GM12864 (cell line): ENCODE measurements at regions not wholly inside any gene's neighbourhood (a gene's known extent, or its start where the extent isn't known, plus 50 kb on each side); places are given as distances from the start of the nearest gene placed in this dataset.
"Not testable (repeated sequence)": the region's sequence is repeated elsewhere in the genome, so short reads cannot be mapped to it uniquely, and the experiment has no call there.

ENCODE experiments used
- DNase-seq: peaks from one replicate; pipeline ENCODE4 v3.0.0-alpha.2; 2011; ENCODE audit warnings: low read depth
- H3K4me3 ChIP-seq: 2 replicates; pipeline ENCODE4 v1.5.1; 2011; ENCODE audit warnings: mild to moderate bottlenecking, low read depth, low read length, control low read depth
- CTCF ChIP-seq: IDR thresholded peaks from 2 replicates; pipeline ENCODE4 v1.5.1; 2011; ENCODE audit warnings: low read depth, mild to moderate bottlenecking, moderate library complexity, low read length, control low read depth, inconsistent platforms; ENCODE audit errors: missing control alignments

GRCh38 chr6:82458147-82458546 is 94.5 kb downstream of the TPBG start:
- no peak for TF ChIP-seq CTCF

GRCh38 chr6:82458705-82459104 is 95.1 kb downstream of the TPBG start:
- H3K4me3 ChIP-seq: no peak overlapping the region
- no peak for TF ChIP-seq CTCF
- DNase-seq: no peak

More at GRCh38 chr6:82458147-82458546, 94.5 kb downstream of the TPBG start:
- DNase-seq: no peak
- no peak overlapping the region for H3K4me3 ChIP-seq

GRCh38 chr6:82461536-82461935 is 97.9 kb downstream of the TPBG start:
- no peak for TF ChIP-seq CTCF
- no peak overlapping the region for H3K4me3 ChIP-seq
- DNase-seq: no peak

GRCh38 chr6:82467338-82467737 is 103.7 kb downstream of the TPBG start:
- DNase-seq: no peak
- H3K4me3 ChIP-seq: no peak overlapping the region
- no peak for TF ChIP-seq CTCF

- not testable (repeated sequence) for DNase-seq, H3K4me3 ChIP-seq
These were observed 106.5 kb downstream of the TPBG start for GRCh38 chr6:82470123-82470522.

- H3K4me3 ChIP-seq, DNase-seq: not testable (repeated sequence)
These were observed 111.5 kb downstream of the TPBG start for GRCh38 chr6:82475106-82475505.

- DNase-seq: no peak
- TF ChIP-seq CTCF: no peak
- no peak overlapping the region for H3K4me3 ChIP-seq
These were observed 120.4 kb downstream of the TPBG start for GRCh38 chr6:82484001-82484400.

GRCh38 chr6:82484737-82485626 is 121.4 kb downstream of the TPBG start:
- H3K4me3 ChIP-seq: no peak overlapping the region
- no peak for DNase-seq
- no peak for TF ChIP-seq CTCF
